ENCODE measurements at regions not wholly inside any gene's neighbourhood (a gene's known extent, or its start where the extent isn't known, plus 50 kb on each side); places are given as distances from the start of the nearest gene placed in this dataset.

GRCh38 chr2:4937550-4937949, 754.6 kb upstream of the SOX11 start:
- Histone ChIP-seq H3K4me3 (replicated peaks in 1 of 2; ENCODE audit: low read depth in 1 of 2, low read length in 2 of 2) (no peak overlapping the region), H3K27ac (ENCODE audit: low read depth, low read length) (no peak overlapping the region), H3K9me3 (ENCODE audit: control insufficient read depth in 1 of 2, insufficient read depth in 1 of 2, low read depth in 1 of 2, low read length in 2 of 2) (peaks cover 13 to 19% of the 10 kb centered on the region in 2 experiments; a peak in 2 of 4 replicates), H3K9me2 (ENCODE audit: insufficient read depth) (no peaks in the 10 kb centered on the region), H3K79me2 (ENCODE audit: insufficient read depth, low read length) (no peaks in the 10 kb centered on the region), H3K4me1 (ENCODE audit: control insufficient read depth in 1 of 2, insufficient read depth in 2 of 2, low read length in 2 of 2) (no peaks in the 10 kb centered on the region), H3K27me3 (ENCODE audit: insufficient read depth, low read length) (no peaks in the 10 kb centered on the region), H4K20me1 (ENCODE audit: insufficient read depth) (no peaks in the 10 kb centered on the region), H2AFZ (ENCODE audit: low read depth, low read length, poor library complexity, severe bottlenecking) (no peak overlapping the region), H3K9ac (ENCODE audit: low read length) (no peak overlapping the region), H3K4me2 (ENCODE audit: low read length) (no peak overlapping the region), H3K36me3 (ENCODE audit: control insufficient read depth in 1 of 2, insufficient read depth in 2 of 2, low read length in 2 of 2) (no peaks in the 10 kb centered on the region)
- ChIA-PET RAD21 (ENCODE audit: low non-redundant PET in 1 of 2, low total read pairs in 2 of 2, uncharacterized antibody in 2 of 2, unreplicated experiment in 2 of 2) (no interaction called here), CTCF (no interaction called here), POLR2A (no interaction called here)
- BruUV-seq (replicated peaks), result no TSS peak
- DNase-seq (ENCODE audit: low read depth, low spot score), result no peak
- intact Hi-C loops (cut with micrococcal nuclease), result no loop called here
- no peak for TF ChIP-seq POLR2AphosphoS5 (IDR thresholded peaks at IDR 0.05; ENCODE audit: low read depth, low read length)
- TF ChIP-seq SRF (IDR thresholded peaks at IDR 0.05; ENCODE audit: low read depth), result no peak
- TF ChIP-seq, protein P1, sequence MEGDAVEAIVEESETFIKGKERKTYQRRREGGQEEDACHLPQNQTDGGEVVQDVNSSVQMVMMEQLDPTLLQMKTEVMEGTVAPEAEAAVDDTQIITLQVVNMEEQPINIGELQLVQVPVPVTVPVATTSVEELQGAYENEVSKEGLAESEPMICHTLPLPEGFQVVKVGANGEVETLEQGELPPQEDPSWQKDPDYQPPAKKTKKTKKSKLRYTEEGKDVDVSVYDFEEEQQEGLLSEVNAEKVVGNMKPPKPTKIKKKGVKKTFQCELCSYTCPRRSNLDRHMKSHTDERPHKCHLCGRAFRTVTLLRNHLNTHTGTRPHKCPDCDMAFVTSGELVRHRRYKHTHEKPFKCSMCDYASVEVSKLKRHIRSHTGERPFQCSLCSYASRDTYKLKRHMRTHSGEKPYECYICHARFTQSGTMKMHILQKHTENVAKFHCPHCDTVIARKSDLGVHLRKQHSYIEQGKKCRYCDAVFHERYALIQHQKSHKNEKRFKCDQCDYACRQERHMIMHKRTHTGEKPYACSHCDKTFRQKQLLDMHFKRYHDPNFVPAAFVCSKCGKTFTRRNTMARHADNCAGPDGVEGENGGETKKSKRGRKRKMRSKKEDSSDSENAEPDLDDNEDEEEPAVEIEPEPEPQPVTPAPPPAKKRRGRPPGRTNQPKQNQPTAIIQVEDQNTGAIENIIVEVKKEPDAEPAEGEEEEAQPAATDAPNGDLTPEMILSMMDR (IDR thresholded peaks at IDR 0.05 in 2 of 3, conservative IDR thresholded peaks at IDR 0.05 in 1 of 3; ENCODE audit: borderline replicate concordance in 1 of 3, insufficient read depth in 1 of 3, low read depth in 2 of 3, low read length in 2 of 3), result no peak
- no peak for TF ChIP-seq ELF1 (IDR thresholded peaks at IDR 0.05; ENCODE audit: borderline replicate concordance, low read depth)
- TF ChIP-seq CEBPB (IDR thresholded peaks at IDR 0.05; ENCODE audit: low read depth), result no peak
- TF ChIP-seq, protein P2, sequence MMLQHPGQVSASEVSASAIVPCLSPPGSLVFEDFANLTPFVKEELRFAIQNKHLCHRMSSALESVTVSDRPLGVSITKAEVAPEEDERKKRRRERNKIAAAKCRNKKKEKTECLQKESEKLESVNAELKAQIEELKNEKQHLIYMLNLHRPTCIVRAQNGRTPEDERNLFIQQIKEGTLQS (IDR thresholded peaks at IDR 0.05), result no peak
- TF ChIP-seq SP1 (IDR thresholded peaks at IDR 0.05; ENCODE audit: low read depth), result no peak
- TF ChIP-seq EZH2phosphoT487 (IDR thresholded peaks at IDR 0.05; ENCODE audit: borderline replicate concordance), result no peak
- TF ChIP-seq JUND (IDR thresholded peaks at IDR 0.05), result no peak
- TF ChIP-seq CBX3 (IDR thresholded peaks at IDR 0.05; ENCODE audit: low read depth), result no peak
- TF ChIP-seq YY1 (IDR thresholded peaks at IDR 0.05; ENCODE audit: extremely low read depth, insufficient replicate concordance, low read depth, low read length), result no peak
- no peak for TF ChIP-seq SIN3A (IDR thresholded peaks at IDR 0.05; ENCODE audit: low read depth)
- TF ChIP-seq, protein P3, sequence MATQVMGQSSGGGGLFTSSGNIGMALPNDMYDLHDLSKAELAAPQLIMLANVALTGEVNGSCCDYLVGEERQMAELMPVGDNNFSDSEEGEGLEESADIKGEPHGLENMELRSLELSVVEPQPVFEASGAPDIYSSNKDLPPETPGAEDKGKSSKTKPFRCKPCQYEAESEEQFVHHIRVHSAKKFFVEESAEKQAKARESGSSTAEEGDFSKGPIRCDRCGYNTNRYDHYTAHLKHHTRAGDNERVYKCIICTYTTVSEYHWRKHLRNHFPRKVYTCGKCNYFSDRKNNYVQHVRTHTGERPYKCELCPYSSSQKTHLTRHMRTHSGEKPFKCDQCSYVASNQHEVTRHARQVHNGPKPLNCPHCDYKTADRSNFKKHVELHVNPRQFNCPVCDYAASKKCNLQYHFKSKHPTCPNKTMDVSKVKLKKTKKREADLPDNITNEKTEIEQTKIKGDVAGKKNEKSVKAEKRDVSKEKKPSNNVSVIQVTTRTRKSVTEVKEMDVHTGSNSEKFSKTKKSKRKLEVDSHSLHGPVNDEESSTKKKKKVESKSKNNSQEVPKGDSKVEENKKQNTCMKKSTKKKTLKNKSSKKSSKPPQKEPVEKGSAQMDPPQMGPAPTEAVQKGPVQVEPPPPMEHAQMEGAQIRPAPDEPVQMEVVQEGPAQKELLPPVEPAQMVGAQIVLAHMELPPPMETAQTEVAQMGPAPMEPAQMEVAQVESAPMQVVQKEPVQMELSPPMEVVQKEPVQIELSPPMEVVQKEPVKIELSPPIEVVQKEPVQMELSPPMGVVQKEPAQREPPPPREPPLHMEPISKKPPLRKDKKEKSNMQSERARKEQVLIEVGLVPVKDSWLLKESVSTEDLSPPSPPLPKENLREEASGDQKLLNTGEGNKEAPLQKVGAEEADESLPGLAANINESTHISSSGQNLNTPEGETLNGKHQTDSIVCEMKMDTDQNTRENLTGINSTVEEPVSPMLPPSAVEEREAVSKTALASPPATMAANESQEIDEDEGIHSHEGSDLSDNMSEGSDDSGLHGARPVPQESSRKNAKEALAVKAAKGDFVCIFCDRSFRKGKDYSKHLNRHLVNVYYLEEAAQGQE (IDR thresholded peaks at IDR 0.05; ENCODE audit: low read depth), result no peak
- TF ChIP-seq, protein P4, sequence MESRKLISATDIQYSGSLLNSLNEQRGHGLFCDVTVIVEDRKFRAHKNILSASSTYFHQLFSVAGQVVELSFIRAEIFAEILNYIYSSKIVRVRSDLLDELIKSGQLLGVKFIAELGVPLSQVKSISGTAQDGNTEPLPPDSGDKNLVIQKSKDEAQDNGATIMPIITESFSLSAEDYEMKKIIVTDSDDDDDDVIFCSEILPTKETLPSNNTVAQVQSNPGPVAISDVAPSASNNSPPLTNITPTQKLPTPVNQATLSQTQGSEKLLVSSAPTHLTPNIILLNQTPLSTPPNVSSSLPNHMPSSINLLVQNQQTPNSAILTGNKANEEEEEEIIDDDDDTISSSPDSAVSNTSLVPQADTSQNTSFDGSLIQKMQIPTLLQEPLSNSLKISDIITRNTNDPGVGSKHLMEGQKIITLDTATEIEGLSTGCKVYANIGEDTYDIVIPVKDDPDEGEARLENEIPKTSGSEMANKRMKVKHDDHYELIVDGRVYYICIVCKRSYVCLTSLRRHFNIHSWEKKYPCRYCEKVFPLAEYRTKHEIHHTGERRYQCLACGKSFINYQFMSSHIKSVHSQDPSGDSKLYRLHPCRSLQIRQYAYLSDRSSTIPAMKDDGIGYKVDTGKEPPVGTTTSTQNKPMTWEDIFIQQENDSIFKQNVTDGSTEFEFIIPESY (IDR thresholded peaks at IDR 0.05; ENCODE audit: extremely low read depth, insufficient replicate concordance, low read length), result no peak
- no peak for TF ChIP-seq ZFX (IDR thresholded peaks at IDR 0.05)
- no peak for TF ChIP-seq EGR1 (IDR thresholded peaks at IDR 0.05; ENCODE audit: low read depth)
- TF ChIP-seq, protein P5, sequence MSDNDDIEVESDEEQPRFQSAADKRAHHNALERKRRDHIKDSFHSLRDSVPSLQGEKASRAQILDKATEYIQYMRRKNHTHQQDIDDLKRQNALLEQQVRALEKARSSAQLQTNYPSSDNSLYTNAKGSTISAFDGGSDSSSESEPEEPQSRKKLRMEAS (IDR thresholded peaks at IDR 0.05), result no peak
- TF ChIP-seq ZNF274 (IDR thresholded peaks at IDR 0.05; ENCODE audit: low read depth, low read length), result no peak
- no peak for ATAC-seq
